ENCODE measurements at regions not wholly inside any gene's neighbourhood (a gene's known extent, or its start where the extent isn't known, plus 50 kb on each side); places are given as distances from the start of the nearest gene placed in this dataset.
"Not testable (repeated sequence)": the region's sequence is repeated elsewhere in the genome, so short reads cannot be mapped to it uniquely, and the experiment has no call there.

DNA sequence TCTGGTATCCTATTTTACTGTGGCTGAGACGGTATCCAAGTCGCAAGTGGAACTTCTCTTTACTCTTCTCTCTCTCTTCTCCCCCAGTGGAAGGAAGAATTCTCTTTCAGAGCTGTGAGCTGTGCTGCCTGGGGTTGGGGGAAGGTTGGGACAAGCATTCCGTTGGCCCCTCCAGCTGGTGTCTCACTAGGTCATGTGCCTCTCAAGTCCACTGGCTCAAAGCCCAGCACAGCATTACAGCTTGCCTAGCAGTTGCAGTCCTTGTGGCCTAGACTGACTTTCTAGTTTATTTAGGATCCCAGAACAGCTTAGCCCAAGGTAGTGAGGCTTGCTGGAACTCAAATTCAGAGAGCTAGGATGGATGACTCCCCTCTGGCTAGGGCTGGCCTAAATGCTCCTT, 76.1 kb upstream of the SPATA16 start:
- H3K4me3 ChIP-seq (ENCODE audit: low read length), result no peak overlapping the region
- H3K27me3 ChIP-seq (replicated peaks; ENCODE audit: control insufficient read depth, insufficient read depth, low read length), result no peaks in the 10 kb centered on the region
- H3K9ac ChIP-seq (ENCODE audit: low read length), result no peak overlapping the region
- H3K4me1 ChIP-seq (ENCODE audit: control insufficient read depth, insufficient read depth, low read length), result no peaks in the 10 kb centered on the region
- no peak for DNase-seq (ENCODE audit: low read depth)
- peaks cover 15% of the 10 kb centered on the region for H3K9me3 ChIP-seq (ENCODE audit: control insufficient read depth, low read length)
- H3K36me3 ChIP-seq (ENCODE audit: control insufficient read depth, insufficient read depth, low read length, severe bottlenecking), result no peaks in the 10 kb centered on the region

DNA sequence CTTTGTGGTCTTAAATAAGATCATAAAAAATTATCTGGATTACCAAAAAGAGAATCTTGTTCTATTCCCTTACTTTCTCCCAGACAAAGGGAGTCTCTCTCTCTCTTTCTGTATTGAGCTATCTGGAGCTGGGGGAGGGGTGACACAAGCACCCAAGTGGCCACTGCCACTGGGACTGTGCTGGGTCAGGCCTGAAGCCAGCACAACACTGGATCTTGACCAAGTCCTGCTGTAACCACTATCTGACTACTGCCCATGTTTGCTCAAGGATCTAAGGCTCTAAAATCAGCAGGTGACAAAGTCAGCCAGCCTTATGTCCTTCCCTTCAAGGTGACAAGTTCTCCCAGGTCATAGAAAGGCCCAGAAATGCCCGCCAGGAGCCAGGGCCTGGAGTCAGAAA, 75.0 kb upstream of the SPATA16 start:
- H3K9me3 ChIP-seq (ENCODE audit: control insufficient read depth, low read length), result peaks cover 15% of the 10 kb centered on the region
- no peaks in the 10 kb centered on the region for H3K4me1 ChIP-seq (ENCODE audit: control insufficient read depth, insufficient read depth, low read length)

DNA sequence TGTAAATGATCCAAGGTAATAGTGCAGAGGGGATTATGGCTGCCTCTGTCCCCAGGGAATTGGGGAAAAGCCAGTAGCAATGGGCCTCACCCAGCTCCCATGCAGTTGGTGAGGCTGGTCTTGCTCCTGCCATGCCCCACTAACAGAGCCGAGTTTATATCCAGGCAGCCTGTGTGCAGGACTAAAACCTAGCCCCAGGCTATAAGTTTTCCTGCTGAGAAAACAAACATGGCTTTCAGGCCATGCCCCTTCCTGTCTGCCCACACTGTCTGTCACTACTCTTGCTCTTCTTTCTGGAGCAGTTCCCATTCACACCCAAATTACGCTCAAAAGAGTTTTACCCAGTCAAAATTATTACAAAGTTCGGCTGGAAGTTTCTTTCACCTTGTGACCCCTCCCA, 73.5 kb upstream of the SPATA16 start:
- Histone ChIP-seq H3K4me1 (ENCODE audit: control insufficient read depth, insufficient read depth, low read length) (no peaks in the 10 kb centered on the region), H3K4me3 (ENCODE audit: low read length) (no peak overlapping the region), H3K9ac (ENCODE audit: low read length) (no peak overlapping the region), H3K9me3 (ENCODE audit: control insufficient read depth, low read length) (peaks cover 9% of the 10 kb centered on the region), H3K27me3 (replicated peaks; ENCODE audit: control insufficient read depth, insufficient read depth, low read length) (no peaks in the 10 kb centered on the region), H3K36me3 (ENCODE audit: control insufficient read depth, insufficient read depth, low read length, severe bottlenecking) (no peaks in the 10 kb centered on the region)
- no peak for DNase-seq (ENCODE audit: low read depth)

More for the DNA sequence above, 75.0 kb upstream of the SPATA16 start:
- no peak overlapping the region for H3K4me3 ChIP-seq (ENCODE audit: low read length)
- H3K36me3 ChIP-seq (ENCODE audit: control insufficient read depth, insufficient read depth, low read length, severe bottlenecking), result no peaks in the 10 kb centered on the region
- no peak overlapping the region for H3K9ac ChIP-seq (ENCODE audit: low read length)
- no peak for DNase-seq (ENCODE audit: low read depth)
- no peaks in the 10 kb centered on the region for H3K27me3 ChIP-seq (replicated peaks; ENCODE audit: control insufficient read depth, insufficient read depth, low read length)

DNA sequence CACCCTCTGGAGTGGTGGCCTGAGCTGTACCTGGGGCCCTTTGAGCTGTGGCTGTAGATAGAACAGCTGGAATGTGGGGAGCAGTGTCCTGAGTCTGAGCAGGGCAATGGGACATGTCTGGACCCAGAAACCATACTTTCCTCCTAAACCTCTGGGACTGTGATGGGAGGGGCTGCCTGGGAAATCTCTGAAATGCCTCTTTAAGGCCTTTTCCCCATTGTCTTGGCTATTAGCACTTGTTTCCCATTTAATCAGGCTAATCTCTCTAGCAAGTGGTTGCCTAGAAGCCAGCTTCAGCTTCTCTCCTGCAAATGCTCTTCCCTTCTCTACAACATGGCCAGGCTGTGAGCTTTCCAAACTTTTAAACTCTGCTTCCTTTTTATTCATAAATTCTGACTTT, 58.5 kb upstream of the SPATA16 start:
- Histone ChIP-seq H3K27me3 (replicated peaks; ENCODE audit: control insufficient read depth, insufficient read depth, low read length) (no peaks in the 10 kb centered on the region), H3K36me3 (ENCODE audit: control insufficient read depth, insufficient read depth, low read length, severe bottlenecking) (no peaks in the 10 kb centered on the region), H3K4me3 (ENCODE audit: low read length) (no peak overlapping the region), H3K9me3 (ENCODE audit: control insufficient read depth, low read length) (peaks cover 14% of the 10 kb centered on the region), H3K9ac (ENCODE audit: low read length) (no peak overlapping the region), H3K4me1 (ENCODE audit: control insufficient read depth, insufficient read depth, low read length) (no peaks in the 10 kb centered on the region)
- no peak for DNase-seq (ENCODE audit: low read depth)

DNA sequence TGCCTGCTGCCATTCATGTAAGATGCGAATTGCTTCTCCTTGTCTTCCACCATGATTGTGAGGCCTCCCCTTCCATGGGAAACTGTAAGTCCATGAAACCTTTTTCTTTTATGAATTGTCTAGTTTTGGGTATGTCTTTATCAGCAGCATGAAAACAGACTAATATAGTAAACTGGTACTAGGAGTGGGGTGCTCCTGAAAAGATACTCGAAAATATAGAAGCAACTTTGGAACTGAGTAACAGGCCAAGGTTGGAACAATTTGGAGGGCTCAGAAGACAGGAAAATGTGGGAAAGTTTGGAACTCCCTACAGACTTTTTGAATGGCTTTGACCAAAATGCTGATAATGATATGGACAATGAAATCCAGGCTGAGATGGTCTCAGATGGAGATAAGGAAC, 53.8 kb upstream of the SPATA16 start:
- not testable (repeated sequence) for H3K4me1 ChIP-seq (ENCODE audit: control insufficient read depth, insufficient read depth, low read length); H3K9ac ChIP-seq (ENCODE audit: low read length); H3K36me3 ChIP-seq (ENCODE audit: control insufficient read depth, insufficient read depth, low read length, severe bottlenecking); DNase-seq (ENCODE audit: low read depth); H3K4me3 ChIP-seq (ENCODE audit: low read length); H3K27me3 ChIP-seq (replicated peaks; ENCODE audit: control insufficient read depth, insufficient read depth, low read length); H3K9me3 ChIP-seq (ENCODE audit: control insufficient read depth, low read length)

DNA sequence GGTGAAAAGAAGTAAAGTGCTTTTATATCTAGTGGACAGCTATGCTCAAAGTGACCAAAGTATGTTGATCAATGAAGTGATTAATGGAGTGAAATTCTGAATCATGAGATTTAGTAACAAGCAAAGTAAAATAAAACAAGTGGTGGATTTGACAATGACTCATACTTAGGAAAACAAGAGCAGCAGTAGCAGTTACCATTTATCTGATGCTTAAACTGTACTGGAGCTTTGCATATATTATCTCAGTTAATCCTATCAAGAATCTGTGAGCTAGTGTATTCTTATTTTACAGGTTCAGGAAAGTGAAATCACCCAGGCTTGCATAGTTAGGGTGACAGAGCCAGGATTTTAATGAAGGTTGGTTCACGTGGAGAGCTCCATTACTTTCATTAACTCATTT, 50.6 kb upstream of the SPATA16 start:
- Histone ChIP-seq H3K36me3 (ENCODE audit: control insufficient read depth, insufficient read depth, low read length, severe bottlenecking) (no peaks in the 10 kb centered on the region), H3K9me3 (ENCODE audit: control insufficient read depth, low read length) (peaks cover 12% of the 10 kb centered on the region), H3K4me1 (ENCODE audit: control insufficient read depth, insufficient read depth, low read length) (no peaks in the 10 kb centered on the region), H3K27me3 (replicated peaks; ENCODE audit: control insufficient read depth, insufficient read depth, low read length) (no peaks in the 10 kb centered on the region), H3K4me3 (ENCODE audit: low read length) (no peak overlapping the region), H3K9ac (ENCODE audit: low read length) (no peak overlapping the region)
- peak; percentile 1 for DNase-seq (ENCODE audit: low read depth)

Measured in adipocyte (in vitro differentiated cells).